Activated CD8-positive, alpha-beta memory T cell treated with anti-CD3 and anti-CD28 coated beads, Interleukin-2, amount 50 U/mL, for 1 hour (primary cell): ENCODE measurements at regions not wholly inside any gene's neighbourhood (a gene's known extent, or its start where the extent isn't known, plus 50 kb on each side); places are given as distances from the start of the nearest gene placed in this dataset.
"Not testable (repeated sequence)": the region's sequence is repeated elsewhere in the genome, so short reads cannot be mapped to it uniquely, and the experiment has no call there.

Experiments used
- DNase-seq: peaks from one replicate; pipeline ENCODE4 v3.0.0-alpha.2; 2020; ENCODE audit errors: extremely low read depth

DNA sequence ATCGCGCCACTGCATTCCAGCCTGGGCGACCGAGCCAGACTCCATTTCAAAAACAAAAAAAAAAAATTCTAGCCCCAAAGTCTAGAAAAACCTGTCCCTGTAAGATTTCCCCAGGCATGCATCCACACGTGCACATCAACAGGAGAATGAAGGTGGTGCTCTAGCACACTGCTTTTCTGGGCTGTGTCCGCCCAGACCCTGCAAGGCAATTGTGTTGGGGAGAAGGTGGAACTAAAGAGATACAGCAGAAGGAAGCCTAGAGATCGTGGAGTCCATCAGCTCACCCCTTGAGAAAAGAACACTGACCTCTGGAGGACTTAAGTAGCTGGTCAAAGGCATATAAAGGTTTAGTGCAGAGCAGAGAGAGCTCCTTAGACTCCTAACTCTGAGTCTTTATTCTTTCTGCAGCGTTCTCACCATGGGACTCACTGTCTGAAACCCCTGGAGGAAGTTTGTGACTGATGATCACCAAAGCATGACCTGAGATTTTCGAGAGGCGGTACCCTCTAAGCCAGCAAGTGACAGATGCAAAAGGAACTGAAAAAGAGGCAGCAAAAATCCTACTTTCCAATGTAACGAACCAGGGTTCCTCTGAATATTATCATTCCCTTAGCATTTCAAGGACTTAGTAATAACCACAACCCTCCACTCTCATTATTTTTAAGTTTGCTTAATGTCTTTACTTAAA lies 179.8 kb downstream of the MEX3B start:
- no peak for DNase-seq

DNA sequence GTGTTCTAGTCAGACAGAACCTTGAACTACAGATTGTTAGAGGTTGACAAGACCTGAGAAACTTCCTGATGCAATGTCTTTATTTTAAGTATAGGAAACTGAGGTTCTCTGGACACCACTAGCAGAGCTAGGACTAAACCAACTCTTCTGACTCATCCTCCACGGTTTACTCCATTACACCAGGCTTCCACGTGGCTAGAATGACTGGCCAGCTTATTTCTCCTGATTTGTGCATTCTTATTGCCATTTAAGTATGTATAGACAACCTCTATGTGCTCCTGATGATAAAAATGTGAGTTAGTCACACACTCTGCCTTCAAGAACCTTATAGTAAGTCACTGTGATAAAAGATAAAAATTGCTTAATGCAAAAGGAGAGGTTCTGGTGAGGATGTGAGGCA lies 182.7 kb downstream of the MEX3B start:
- no peak for DNase-seq

DNA sequence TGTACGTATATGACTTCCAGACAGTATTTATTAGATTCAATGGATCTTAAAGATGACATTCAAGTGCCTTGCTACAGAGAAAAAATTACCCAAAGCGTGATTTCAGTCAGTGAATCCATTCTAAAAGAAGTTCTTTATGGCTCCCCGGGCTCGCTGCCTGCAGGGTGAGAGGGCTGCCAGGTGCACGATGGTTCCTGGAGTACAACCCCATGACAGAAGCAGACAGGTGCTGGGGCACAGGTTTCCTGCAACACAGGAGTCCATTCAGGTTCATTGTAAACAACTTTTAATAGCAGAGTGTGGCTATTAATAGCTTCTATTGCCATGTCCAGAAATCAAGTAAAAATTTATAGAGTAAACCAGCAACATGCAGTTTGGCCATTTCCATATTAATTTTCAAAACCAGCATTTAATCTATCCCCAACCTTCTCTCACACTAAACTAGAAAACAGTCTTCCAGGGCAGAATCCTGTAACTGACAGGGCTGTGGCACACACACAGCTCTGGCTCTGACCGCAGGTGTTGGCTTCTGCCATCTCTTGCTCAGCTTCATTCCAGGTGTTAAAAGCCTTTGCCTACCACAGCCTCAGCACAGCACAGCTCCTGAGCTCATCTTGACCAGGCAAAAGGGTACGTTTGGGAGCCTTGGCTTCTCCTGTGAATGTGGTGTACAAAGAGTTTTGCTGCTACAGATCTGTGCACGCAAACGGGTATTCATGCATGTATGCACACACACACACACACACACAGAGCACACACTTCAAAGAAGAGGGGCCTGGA lies 185.9 kb downstream of the MEX3B start:
- no peak for DNase-seq

DNA sequence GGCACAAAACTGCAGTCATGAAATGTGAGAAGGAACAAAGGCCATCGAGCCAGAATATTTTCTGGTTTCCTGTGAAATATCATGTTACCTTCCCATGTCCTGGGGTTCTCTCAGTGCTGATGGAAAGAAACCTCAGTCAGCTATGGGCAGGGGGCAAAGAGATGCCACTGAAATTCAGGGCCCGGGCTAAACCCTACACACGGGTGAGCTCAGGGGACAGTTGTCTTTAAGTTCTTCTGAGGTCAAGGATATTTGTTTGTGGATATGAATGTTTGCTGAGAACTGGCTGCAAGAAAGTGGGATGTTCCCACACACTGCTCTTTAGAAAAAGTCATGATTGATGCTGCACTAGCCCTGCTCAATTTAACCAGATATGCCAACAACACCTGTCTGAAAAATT lies 187.2 kb downstream of the MEX3B start:
- no peak for DNase-seq

DNA sequence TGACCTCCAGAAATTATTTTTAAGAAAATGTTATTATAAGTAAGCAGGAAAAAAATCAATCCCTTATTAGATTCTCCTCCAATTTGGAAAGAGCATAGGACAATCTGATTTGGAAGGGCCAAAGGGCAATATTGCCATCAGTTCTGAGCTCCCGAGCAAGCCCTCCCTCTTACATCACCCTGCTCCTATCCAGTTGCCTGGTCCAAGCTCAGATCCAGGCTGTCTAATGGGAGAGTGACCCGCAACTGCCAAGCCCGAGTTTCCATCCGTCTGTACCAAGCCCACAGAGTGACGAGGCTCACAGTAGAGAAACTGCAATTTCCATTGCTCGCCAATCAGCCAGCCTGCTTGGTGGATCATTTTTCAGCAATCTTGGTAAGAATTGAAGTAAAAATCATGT lies 187.7 kb downstream of the MEX3B start:
- no peak for DNase-seq

DNA sequence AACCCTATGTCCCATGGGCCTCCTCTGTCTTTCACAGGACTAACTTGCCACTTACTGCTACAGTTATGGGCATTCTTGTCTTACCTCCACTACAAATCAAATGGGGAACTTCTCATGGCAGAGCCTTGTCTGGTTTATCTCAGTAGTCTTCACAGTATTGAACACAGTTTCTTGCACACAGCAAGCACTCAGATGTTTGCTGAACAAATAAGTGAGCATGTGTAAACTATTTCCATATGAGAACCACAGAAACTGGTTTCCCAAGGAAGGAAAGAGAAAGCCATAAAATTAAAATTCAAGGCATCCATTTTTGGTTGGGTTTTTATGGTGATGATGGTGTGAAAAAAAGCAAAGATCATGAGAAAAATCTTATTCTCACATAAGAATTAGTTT lies 189.2 kb downstream of the MEX3B start:
- DNase-seq: no peak

DNA sequence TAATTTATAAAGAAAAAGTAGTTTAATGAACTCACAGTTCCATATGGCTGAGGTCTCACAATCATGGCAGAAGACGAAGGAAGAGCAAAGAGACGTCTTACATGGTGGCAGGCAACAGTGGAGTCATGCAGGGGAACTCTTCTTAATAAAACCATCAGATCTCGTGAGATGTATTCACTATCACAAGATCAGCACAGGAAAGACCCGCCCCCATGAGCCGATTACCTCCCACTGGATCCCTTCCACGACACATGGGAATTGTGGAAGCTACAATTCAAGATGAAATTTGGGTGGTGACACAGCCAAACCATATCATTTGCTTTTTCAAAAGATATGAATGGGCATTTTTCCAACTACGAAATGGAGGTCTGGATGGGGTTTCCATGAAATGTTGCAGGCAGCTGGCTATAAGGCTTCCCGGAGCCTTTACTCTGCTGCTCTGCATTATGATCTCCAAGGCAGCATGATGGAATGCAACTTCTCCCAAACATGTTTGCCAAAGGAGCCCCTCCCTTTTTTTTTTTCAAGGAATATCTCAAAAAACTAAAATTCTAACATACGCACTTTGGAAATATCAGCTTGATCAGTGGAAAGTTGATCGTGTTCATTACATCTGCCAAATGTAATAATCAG lies 189.7 kb downstream of the MEX3B start:
- DNase-seq: no peak

DNA sequence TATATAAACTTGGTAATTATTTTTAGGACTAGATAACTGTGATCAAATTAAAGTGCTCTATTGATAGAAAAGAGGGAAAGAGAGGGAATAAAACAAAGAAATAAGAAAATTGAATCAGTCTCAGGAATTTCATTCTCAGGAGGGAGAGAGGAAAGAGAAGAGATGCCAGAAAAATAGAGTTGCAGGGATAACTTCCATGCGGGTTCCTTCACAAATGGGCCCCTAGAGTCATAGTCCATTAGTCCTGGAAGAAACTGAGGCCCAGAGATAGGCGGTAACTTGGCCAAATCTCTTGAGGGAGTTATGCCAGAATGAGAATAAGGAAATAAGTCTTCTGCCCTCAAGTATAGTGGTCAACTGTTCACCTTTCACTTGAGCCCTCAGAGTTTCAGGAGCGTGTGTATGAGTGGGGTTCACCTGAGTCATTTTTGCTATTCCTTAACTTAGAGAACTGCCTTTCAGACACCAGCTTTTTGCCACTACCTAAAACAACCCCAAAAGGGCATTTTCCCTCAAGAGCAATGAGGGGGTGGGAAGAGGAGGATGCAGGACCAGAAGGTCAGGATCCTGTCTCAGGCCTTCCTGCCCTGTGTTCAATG lies 192.6 kb downstream of the MEX3B start:
- DNase-seq: no peak

DNA sequence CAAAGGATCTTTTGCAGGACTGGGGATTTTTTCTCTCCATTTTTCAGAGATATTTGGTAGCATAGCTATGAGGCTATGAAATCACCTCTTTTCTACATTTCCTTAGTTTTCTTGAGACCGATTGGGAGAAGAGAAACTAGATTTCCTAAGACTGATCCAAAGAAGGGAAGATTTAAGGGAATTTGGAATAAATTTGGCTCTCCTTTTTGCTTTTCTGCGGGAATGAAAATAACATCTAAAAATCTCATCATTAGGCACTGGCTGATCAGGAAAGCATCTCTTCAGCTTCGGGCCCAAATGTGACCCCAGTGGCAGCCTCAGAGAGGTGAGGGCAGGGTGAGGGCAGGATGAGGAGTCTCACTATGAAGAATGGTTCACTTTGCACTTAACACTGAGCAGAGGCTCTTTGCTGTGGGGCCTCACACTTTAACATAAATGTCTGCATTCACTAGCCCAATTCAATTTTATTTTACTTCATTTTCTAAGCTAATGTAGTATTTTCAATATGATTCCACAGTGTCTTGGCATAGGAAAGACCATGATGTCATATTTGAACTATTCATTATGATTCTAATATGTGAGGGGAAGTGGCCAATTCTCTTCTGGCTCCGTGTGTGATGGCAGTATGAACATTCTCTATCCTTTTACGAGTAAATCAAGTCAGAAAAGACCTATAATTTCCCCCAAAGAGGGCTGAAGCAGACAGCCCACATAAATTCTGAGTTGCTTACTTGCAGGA lies 193.2 kb downstream of the MEX3B start:
- DNase-seq: no peak

DNA sequence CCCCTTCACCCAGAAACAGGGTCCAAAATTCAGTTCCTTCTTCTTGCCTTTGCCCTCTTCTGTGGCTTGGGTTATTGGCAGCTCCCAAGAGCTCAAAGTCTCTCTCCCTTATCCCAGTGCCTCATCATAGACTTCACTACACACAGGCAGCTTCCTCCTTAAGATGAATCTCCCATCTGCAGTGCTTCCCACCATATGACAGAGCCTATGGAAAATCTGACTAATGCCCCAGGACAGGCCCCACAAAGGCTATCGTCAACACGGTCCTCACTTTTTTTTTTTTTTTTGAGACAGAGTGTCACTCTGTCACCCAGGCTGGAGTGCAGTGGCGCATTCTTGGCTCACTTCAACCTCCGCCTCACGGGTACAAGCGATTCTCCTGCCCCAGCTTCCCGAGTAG lies 194.1 kb downstream of the MEX3B start:
- no peak for DNase-seq

DNA sequence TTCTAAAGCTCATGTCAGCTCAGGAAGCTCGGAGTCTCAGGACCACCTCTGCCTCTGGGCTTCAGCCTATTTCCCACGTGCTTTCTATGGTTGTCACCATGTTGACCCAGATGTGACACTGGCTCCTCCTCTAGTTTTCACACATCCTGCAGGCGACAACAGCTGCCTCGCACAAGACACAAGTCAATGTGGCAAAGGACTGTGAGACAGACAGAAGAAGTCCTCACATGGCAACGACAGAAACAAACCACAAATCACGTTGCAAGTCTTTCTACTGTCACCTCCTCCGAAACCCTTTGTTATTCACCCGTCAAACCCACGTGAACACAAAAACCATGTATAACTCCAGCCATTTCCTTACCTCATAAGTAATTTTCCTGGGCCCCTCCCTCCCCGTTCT lies 194.5 kb downstream of the MEX3B start:
- no peak for DNase-seq

DNA sequence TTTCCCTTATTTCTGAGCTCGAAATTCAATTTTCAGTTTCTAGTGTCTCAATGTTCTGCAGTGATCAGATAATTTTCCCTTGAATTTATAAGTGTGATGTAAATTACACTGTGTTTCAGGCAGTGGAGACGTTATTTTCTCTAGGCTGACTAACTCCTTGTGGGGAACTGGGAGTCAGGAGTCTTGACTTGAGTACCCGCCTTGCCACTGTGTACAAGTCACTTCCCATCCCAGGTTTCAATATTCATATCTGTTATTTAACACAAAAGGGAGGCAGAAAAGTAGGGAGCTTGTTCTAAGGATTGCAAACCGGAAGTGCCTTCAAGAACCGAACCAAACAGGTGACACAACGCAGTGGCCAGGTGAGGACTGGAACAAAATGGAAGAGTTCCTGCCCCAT lies 196.5 kb downstream of the MEX3B start:
- DNase-seq: no peak

DNA sequence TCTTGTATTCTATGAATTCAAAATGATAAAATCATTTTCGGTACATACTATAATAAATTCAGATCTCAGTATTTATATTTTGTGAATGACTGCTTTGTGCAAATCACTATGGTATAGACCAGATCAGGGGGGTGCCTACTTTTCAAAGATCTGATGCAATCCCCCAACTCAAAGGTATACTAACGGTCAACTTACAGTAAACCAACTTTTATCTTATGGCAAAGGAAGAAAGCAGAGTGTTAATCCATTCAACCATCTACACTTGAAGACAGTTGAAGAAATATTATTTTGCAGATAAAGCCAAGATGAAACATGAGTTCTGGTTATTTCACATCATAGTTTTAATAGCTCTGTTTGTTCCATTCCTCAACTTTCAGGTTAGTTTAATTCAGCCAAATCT lies 197.1 kb downstream of the MEX3B start:
- no peak for DNase-seq

DNA sequence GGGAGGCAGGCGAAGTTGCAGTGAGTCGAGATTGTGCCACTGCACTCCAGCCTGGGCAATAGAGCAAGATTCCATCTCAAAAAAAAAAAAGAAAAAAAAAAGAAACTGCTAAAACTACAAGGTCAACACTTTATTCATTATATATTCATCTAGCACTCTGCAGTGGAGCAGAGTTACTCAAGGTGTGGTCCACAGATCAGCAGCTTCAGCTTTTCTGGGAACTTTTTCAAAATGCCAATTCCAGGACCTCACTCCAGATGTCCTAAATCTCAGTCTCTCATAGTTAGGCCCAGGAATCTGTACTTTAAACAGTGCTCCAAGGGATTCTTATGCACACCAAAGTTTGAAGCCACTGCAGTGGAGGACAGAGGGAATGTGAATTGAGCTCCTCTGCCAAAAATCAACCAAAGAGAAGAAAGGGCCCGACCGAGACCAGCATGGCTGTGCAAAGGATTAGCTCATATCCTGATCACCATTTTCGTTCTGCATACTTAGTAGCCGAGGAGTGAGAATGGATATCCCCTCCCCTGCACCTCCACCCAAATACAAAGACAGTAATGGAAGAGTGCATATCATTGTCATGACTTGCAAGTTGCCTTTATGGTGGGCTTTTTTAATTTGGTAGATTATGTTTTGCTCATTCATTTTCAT lies 201.9 kb downstream of the MEX3B start:
- no peak for DNase-seq

DNA sequence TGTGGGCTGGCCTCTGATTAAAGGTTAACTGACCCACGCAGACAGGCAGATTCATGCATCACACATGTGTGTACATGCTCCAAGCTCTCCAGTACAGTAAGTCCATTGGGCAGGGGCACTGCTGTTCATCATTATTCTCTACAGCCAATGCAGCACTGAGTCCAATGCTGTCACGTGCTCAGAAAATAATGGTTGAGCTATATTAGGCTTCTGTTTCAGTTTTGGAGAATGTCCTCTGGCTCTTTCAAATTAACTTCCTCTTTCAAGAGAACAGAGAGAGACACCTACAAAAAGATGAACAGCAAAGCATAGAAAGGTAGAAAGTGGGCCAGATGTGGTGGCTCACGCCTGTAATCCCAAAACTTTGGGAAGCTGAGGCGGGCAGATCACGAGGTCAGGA lies 202.6 kb downstream of the MEX3B start:
- DNase-seq: no peak

DNA sequence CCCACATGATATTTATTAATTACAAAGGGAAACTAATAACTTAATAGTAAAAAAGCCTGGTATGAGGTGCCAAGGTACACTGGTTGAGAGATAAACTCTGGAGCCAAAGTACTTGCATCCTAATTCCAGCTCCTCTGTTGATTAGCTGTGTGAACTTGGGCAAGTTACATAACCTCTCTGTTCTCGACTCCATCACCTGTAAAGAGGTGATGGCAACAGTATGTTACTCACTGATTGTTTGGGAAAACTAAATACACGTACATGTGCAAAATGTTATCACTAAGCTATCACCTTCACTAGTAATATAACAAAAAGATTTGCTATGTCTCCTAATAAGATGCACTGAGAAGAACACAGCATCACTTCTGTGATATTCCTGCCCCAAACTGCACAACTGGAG lies 206.4 kb downstream of the MEX3B start:
- DNase-seq: no peak

DNA sequence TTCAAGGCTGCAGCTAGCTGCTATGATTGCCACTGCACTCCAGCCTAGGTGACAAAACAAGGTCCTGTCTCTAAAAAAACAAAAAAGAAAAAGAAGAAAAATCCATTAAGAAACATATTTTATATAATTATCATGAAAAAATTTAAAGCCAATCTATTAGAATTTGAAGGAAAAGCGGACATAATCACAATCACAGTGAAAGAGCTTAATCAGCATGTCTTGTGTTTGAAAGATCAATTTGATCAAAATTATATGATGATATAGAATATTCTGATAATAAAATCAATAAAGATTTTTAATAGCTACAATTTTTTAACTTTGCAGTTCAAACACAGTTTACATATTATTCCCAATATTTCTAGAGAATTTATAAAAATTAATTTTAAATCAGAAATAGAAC lies 210.1 kb downstream of the MEX3B start:
- DNase-seq: no peak

DNA sequence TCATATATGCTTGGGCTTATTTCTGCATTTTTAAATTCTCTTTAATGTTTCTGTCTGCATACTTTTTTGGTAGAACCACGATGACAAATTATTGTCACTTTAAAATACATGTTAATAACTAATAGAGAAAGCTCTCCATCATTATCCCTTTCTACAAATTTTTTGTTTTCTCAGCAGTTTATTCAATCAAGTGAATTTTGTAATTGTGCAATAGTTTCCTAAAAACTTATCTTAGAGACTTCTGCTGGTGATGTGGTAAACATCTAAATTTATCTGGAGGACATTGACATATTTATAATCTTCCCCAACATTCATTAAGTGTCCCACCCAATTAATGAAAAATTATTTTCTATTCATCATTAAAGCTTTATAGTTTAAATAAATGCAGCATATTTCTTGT lies 215.3 kb downstream of the MEX3B start:
- no peak for DNase-seq

DNA sequence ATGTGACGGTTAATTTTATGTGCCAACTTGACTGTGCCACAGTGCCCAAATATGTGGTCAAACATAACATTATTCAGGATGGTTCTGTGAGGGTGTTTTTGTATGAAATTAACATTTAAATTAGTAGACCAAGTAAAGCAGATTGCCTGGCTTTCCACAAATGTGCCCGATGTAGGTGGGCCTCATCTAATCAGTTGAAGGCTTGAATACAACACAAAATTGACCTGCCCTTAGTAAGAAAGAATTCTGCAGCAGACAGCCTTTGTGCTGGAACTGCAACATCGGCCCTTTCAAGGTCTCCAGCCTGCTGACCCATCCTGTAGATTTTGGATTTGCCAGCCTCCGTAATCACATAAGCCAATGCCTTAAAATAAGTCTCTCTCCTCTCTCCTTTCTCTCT lies 215.9 kb downstream of the MEX3B start:
- no peak for DNase-seq

DNA sequence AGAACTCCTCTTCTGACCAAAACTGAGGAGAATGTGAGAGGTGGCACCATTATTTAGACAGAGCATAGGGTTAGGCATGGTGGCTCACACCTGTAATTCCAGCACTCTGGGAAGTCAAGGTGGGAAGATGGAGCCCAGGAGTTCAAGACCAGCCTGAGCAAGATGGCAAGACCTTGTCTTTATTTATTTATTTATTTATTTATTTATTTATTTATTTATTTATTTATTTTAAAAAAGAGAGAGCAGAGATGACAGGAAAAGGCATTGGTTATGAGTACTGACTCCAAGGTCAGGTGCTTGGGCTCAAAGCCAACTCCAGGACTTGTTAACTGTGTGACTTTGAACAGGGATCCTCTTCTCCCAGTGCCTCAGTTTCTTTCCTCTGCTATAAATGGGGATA lies 217.7 kb downstream of the MEX3B start:
- DNase-seq: no peak

DNA sequence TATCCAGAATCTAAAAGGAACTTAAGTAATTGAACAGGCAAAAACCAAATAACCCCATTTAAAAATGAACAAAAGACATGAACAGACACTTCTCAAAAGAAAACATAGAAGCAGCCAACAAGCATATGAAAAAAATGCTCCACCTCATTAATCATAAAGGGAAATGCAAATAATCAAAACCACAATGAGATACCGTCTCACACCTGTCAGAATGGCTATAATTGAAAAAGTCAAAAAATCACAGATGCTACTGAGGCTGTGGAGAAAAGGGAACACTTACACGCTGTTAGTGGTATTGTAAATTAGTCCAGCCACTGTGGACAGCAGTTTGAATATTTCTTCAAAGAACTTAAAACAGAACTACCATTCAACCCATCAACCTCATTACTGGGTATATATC lies 220.7 kb downstream of the MEX3B start:
- DNase-seq: no peak

DNA sequence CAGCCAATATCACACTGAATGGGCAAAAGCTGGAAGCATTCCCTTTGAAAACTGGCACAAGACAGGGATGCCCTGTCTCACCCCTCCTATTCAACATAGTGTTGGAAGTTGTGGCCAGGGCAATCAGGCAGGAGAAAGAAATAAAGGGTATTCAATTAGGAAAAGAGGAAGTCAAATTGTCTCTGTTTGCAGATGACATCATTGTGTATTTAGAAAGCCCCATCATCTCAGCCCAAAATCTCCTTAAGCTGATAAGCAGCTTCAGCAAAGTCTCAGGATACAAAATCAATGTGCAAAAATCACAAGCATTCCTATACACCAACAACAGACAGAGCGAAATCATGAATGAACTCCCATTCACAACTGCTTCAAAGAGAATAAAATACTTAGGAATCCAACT lies 223.2 kb downstream of the MEX3B start:
- DNase-seq: not testable (repeated sequence)
